ENCODE measurements at regions not wholly inside any gene's neighbourhood (a gene's known extent, or its start where the extent isn't known, plus 50 kb on each side); places are given as distances from the start of the nearest gene placed in this dataset.

DNA sequence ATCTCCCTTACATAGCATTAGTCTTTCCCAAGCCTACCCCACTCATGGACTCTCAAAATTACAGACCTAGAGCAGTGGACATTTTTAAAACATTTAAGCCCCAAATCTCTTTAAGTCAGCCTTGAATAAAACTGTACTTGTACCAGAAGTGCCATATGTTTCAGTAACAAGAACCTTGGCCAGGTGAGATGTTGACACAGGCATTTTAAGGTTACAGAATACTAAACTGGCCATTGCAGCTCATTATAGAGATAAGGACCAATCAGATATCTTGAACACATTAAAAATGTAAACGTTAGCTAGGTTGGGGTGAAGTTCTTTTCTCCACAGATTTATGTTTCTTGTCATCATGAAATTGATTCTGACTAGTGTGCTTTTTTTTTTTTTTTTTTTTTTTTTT lies 103.8 kb upstream of the MIER3 start:
- TF ChIP-seq, protein P1, sequence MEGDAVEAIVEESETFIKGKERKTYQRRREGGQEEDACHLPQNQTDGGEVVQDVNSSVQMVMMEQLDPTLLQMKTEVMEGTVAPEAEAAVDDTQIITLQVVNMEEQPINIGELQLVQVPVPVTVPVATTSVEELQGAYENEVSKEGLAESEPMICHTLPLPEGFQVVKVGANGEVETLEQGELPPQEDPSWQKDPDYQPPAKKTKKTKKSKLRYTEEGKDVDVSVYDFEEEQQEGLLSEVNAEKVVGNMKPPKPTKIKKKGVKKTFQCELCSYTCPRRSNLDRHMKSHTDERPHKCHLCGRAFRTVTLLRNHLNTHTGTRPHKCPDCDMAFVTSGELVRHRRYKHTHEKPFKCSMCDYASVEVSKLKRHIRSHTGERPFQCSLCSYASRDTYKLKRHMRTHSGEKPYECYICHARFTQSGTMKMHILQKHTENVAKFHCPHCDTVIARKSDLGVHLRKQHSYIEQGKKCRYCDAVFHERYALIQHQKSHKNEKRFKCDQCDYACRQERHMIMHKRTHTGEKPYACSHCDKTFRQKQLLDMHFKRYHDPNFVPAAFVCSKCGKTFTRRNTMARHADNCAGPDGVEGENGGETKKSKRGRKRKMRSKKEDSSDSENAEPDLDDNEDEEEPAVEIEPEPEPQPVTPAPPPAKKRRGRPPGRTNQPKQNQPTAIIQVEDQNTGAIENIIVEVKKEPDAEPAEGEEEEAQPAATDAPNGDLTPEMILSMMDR (IDR thresholded peaks at IDR 0.05; ENCODE audit: low read length), result no peak
- no peak for TF ChIP-seq EZH2 (IDR thresholded peaks at IDR 0.05; ENCODE audit: borderline replicate concordance, low read length)
